ELR (cell line): ENCODE measurements at regions not wholly inside any gene's neighbourhood (a gene's known extent, or its start where the extent isn't known, plus 50 kb on each side); places are given as distances from the start of the nearest gene placed in this dataset.
"Not testable (repeated sequence)": the region's sequence is repeated elsewhere in the genome, so short reads cannot be mapped to it uniquely, and the experiment has no call there.

Source experiments
- DNase-seq: peaks from one replicate; pipeline ENCODE4 v3.0.0-alpha.2; 2015; ENCODE audit warnings: low read depth

DNA sequence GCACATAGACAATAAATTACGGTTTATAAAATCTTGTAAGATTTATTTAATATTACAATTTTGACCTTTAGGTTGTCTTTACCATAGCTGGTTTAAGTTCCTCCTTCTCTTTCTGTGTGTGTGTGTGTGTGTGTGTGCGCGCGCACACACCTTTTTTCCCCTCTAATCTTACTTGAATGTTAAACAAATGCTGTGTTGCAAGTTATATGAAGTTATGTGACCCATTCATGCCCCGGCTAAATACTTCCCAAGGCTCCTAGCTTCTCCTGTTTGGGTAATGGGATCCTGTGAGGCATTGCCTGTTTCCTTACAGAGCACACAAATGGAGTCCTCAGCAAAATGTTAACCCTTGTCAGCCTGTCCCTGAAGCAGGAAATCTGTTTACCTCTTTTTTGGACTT lies 125.6 kb upstream of the ZNF608 start:
- DNase-seq: no peak

DNA sequence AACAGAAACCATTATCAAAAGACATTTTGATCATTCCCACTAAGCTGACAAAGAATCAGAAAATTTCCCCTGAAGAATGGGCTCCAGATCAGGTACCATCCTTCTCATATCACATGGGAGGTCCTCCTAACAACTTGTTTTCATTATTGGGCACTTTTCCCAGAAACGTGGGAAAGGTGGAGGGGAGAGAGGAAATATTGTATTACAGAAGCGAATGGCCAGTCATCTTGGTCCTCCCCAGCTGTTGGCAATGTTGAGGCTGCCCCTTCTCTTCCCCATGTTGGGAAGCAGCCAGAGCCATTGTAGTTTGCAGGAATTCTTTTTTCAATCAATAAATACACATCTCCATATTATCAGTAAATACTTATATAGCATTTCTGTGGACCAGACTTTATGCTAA lies 126.2 kb upstream of the ZNF608 start:
- no peak for DNase-seq

DNA sequence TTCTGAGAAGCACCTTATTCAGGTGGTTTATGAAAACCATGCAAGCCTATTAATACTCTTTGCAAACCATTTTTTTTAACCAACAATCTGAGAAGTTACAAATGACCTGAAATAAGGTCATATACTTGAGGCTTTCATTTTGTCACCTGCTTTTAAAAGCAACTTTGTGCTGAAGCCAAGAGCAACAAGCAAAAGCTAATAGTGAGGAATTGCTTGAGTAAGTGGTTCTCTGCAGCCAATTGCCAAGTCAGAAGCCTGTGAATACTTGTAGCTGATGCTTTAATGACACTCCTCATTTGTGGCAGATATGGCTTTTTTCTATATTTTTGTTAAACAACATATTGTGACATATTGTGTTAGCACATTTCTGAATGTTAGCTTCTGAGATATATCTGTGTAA lies 126.7 kb upstream of the ZNF608 start:
- DNase-seq: no peak

DNA sequence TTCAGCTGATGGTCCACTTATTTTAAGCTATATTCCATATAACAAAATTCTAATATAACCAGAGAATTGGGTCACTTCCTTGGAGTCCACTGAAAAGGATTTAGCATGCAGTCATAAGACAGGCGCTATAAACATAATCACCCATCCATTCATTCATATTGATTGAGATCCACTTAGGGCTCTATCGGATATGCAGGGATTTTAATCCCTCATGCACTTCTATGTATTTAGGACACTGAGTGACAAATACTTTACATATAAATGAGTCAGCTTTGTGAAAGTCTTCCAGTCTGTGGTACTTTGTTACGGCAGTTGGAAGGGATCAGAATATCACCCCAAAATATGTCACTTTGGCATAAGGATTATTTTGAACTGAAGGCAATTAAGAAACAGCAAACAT lies 127.3 kb upstream of the ZNF608 start:
- DNase-seq: no peak

DNA sequence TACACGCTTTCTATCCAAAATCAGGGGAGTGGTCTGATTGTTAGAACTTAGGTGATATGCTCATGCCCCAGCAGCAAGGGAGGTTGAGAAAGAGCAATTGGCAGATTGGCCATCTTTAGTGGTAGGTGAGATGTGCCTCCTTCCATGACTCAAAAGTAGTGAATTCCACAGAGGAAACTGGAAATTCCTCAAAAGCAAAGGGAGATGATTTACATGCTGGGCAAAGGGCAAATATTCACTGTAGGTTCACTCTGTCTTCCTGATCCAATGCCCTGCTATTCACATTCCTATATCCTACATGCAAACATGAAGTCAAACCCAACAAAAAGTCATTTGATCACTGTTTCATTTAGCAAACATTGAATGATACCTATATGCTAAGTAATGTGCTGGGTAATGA lies 130.1 kb upstream of the ZNF608 start:
- no peak for DNase-seq

DNA sequence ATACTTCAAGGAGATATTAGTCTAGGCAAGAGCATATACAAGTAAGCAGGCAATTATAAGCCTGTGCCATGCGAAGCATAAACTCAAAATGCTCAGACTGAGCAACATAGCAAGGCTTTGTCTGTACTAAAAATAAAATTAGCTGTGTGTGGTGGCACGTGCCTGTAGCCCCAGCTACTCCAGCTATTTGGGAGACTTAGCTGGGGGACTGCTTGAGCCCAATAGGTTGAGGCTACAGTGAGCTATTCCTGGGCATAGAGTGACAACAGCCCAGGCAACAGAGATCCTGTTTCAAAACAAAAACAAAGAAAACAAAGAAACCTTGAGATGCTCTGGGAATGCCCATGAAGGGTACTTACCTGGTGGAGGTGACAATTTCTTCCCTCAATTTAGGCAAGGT lies 130.5 kb upstream of the ZNF608 start:
- DNase-seq: no peak

DNA sequence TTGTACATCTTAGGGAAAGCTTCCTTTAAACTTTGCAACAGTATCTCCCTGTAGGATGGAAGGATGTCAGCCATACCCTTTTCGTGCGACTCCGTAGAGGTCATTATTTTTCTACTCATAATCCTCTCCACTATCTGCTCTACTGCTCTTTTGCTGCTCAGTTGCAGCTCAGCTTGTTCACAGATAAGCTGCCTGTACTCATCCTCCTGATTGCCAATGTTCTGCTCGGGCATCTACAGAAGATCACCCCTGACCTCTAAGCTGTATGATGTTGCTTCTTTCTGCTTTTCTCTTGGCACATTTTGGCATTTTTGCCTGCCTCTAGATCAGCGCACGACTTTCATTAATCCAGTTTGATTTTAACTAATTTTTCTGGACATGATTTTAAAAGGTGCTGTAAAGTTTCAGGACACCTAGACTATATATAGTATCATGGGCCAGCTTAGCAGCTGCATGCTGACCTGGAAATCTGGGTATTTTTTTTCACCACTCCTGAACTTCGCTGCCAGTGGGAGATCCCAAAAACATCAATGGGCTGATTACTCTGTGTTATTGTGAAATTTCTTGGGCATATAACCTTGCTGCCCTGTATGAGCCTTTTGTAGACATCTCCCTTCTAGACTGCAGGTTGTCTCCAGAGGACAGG lies 131.2 kb upstream of the ZNF608 start:
- DNase-seq: no peak

DNA sequence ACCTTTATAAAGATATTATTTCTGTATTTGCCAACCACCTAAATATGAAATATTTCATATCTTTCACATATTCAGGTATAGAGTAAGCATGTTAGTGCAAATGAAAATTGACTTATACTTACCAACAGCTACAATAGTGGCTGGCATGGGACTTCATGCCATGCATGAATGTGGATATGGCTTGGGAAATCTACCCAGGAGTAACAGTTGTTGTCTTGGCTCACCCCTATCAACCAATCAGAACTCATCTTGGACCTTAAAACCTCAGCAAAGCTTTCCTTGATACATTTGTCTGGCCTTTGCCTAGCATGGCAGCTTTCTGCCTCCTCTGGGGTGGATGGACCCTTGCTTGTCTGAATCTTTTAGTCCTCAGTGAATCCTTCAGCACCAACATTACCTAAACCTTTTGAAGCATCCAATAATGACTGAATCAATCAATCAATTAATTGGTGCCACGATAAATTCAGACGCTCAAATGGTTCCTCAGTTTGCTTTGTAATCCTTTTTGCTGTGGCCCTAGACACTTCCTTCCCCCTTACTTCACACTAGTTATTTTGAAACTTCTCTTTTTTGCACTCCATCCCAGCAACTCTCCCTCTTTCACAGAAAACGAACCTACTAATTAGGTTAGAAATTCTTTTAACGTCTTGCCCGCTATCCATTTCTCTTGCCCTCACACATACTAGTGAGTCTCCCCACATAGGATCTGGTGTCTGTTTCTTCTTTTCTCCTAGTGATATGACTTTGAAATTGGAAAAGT lies 132.3 kb upstream of the ZNF608 start:
- no peak for DNase-seq

DNA sequence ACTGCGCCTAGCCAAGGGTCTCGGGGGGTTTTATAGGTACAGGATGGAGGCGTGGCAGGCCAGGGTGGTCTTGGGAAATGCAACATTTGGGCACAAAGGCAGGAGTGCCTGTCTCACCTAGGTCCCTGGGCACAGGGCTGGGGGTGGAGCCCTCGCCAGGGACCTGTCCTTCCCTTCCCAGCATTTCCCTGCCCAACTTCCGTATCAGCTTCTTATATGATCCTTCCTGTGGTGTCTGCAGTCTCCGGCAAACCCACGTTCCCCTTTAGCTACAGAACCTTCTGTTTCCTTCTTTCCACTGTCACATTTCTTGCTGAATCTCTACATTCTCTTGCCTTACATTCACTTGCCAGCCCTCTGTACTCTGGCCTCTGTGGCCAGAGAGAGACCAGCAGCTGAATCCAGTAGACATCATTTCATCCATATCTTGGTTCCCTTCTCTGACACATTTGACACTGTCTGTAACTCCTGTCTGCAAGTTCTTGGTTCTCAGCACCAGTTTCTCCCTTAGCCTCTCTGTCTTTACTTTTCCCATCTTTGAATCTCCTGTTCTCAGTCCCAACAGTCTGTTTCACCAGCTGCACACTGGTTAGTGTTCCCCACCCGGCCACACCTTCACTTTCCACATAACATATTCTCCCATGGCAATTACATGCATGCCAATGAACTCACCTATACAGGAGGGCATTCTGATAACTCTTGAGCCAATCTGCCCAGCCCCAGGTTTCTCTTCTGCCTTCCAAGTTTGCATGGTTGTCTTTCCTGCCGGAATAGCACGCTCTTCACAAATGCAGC lies 134.7 kb upstream of the ZNF608 start:
- no peak for DNase-seq

DNA sequence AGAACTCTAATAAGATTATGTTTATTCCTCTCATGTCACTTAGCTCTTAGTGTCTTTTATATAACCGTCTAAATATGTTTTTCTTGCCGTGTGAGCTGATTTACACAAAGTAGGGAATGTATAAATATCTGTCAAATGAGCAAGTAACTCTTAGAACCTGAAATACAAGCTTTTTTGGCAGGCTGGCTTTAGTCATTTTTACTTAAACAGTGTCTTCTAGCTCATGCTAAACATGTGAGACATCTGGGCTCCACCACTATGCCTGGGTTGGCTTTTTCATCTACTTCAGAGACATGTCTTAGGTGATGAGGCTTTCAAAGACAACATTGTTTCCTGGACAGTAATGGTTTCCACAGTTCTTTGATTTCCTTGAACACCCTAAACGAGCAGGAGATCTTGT lies 137.2 kb upstream of the ZNF608 start:
- DNase-seq: no peak

DNA sequence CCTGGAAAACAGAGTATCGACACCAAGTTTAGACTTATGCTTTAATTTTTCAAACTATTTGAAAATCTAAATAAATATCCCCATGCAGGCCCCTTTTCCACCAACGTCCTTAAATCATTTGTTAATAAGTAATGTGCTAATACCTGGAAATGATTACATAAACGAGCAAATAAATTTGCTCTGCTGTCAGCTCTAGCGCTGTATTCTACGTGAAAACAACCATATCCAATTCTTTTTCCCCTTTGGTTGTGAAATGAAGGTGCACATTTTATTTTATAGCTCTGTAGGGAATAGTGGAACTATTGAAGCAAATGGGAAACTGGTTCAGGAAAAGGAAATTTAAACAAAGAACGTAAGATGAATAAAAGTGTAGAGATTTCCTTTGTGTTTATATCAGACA lies 137.7 kb upstream of the ZNF608 start:
- DNase-seq: no peak

DNA sequence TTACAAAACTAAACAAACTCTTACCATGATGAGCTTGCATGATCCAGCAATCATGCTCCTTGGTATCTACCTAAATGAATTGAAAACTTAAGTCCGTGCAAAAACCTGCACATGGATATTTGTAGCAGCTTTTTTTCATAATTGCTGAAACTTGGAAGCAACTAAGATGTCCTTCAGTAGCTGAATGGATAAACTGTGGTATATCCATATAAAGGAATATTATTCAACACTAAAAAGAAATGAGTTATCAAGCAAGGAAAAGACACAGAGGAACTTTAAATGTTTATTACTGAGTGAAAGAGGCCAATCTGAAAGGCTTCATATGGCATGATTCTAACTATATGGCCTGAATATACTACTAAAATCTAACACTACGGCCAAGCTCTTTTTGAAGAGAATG lies 139.1 kb upstream of the ZNF608 start:
- DNase-seq: no peak

DNA sequence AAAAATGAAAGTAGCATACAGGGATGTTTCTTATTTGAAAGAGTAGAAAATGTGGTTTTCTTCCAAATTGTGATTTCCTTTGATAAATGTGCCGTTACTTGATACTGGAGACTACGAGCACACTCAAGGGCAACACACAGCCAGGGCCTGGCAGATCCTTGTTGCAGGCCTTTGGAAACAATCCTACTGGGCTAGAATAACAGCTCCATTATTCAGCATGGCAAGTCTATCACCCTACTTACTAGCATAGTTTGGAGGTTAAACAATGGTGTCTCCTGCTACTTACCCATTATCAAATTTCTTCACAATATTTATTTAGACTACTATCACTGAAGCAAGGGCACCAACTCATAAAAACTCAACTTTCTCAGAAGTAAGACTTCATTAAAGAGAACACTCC lies 140.8 kb upstream of the ZNF608 start:
- no peak for DNase-seq

DNA sequence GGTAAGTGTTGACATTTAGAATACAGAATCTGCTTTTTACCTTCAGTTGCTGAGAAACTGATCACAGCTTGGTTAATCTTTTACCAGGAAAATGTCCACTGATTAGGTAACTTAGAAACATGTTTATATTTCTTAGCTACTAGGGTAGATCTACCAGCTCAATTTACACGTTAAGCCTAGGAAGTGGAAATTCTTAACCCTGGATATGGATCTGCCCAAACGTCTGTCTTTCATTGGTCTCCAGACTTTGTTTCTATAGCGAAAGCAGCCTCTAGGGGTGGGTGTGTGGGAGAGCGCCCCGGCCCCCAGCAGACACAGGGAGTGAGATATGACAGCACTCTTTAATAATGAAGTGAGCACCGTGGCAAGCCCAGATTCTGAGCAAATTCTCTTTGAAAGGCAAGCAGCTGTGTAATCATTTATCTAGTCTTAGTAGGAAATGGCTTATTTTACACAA lies 141.6 kb upstream of the ZNF608 start:
- DNase-seq: no peak

DNA sequence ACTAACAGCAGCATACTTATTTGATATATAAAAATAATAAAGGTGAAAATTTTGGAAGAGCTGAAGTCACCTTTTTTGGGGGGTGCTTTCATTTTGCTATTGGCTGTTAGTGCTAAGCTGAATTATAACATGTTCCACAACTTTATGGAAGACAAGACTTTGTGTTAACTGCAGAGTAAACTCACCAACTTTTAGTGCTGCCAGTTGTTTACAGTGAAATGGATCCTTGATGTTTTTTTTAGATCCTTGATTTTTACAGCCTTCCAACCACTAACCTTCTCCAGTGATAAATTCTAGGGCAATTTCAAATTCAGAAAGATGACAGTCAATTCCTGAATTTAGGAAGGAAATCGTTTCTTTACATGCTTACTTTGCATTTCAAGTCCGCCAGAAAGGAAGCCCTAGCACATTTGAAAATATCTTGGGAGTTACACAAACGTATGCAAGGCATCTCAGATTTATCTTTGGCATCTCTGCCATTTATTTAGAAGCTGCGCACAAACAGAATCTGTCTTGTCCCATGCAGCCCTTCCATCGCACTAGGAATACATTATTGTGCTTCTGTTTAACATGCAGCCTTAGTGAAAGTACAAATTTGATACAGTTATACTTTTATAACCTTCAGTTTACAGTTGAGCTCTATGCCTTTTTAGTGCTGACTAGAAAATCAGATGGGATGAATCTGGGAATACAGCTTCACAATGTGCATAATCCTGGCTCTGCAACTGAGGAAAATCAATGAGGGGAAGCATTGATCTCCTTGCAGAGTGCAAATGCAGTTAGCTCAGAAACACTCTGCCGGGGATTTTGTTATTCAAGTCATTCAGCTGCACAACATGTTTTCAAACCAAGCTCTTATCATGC lies 142.4 kb upstream of the ZNF608 start:
- no peak for DNase-seq

DNA sequence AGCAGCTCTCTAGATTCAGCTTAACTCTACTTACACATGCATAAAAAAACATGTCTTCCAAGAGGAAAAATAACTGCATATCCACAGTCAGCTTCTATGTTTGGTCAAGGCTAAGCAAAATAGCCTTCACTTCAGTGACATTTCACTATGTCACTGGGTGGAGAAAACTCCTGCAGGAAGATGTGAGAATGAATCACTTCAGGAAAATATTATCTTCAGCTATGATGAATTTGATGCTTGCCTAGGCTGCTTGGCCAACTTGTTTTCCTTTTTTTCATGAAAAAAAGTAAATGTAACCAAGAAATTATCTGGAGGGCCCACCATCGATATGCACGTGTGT lies 143.0 kb upstream of the ZNF608 start:
- DNase-seq: no peak

DNA sequence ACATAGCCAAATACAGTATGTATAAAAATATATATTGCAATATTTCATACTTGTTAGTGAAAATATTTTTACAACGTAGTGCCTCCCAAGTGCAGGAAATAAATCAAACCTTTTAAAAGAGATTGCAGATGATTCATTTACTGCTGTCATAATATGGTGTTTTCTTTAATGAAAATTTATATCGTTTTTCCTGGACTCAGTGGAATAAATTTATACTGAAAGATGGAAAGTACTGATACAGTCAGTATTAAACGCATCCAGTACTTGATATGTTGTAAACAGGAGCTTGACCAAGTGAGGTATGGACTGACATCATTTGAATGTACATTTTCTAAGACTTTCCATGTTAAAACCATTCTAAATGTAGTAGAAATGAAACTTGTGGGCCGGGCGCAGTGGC lies 143.4 kb upstream of the ZNF608 start:
- DNase-seq: no peak

DNA sequence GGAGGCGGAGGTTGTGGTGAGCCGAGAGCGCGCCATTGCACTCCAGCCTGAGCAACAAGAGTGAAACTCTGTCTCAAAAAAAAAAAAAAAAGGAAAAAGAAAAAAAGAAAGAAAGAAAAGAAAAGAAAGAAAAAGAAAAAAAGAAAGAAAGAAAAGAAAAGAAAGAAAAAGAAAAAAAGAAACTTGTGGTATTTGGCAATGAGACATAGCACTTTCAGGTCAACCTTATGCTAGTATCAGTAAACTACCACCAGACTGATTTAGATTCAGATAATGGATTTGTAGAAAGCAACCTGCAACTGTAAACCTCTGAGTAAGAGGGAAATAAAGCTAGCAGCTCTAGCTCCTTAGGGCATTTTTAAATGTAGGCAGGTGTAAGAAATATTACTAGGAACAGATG lies 144.0 kb upstream of the ZNF608 start:
- DNase-seq: not testable (repeated sequence)

DNA sequence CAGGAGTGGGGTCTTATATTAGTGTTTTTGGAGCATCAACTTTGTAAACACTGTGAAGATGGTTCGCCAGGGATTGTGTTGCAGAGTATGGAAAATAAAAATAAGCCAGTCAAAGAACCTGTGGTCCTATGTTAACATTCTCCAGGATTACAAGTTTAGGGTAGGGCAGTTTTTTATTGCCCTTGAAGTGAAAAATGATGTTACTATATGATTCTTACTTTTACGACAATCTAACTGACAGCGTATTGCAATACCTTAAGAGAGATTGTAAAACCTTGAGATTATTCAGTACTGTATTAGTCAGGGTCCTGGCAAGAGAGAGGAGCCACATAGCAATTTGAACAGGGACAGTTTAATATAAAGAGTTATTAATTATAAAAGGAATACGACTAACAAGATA lies 144.7 kb upstream of the ZNF608 start:
- no peak for DNase-seq

DNA sequence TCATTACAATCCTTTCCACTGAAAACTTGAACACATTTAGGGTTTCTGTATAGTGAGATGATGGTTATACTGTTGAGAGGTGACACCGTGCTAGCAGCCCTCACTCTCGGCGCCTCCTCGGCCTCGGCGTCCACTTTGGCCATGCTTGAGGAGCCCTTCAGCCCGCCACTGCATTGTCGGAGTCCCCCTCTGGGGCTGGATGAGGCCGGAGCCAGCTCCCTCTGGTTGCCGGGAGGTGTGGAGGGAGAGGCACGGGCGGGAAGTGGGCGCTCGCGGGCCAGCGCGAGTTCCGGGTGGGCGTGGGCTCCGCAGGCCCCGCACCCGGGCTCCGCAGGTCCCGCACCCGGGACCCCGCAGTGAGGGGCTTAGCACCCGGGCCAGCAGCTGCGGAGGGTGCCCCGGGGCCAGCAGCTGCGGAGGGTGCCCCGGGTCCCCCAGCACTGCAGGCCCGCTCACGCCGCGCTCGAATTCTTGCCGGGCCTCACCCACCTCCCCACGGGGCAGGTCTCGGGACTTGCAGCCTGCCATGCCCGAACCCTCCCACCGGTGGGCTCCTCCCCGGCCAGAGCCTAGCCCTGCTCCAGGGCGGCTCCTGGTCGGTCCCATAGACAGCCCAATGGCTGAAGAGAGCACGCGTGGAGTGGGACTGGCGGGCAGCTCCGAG lies 145.9 kb upstream of the ZNF608 start:
- DNase-seq: no peak

DNA sequence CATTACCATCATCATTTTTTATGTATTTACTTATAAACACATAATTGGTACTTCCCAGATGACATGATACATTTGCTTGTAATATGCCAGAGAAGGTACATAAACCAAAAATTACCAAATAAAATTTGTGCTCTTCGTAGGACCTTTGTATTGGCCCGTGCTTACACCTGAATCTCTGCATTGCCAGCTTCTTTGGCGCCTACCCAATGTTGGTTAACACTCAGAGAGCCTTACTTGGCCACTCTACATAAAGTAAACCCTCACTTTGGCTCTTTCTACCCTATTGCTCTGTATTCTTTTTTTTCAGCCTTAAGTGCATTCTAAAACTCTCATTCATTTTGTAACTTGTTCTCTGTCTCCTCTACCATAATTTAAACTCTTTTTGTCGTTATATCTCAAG lies 148.1 kb upstream of the ZNF608 start:
- DNase-seq: no peak

DNA sequence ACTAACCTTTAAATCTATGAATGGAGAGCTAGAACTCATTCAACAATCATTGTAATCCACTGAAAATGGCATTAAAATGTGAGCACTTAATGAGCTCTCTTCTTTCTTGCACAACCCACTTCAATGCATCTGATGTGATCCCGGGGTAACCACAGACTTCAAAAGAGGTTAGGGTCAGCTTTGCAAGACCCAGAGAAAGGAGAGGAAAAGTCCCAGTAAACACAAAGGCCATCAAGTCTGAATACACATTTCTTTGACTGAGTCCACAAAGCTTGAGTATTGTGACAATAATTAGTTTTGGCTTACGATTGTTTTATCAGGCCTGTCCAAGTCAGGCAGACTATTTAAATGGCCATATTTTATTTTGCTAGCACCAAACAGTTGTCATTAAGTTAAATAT lies 148.8 kb upstream of the ZNF608 start:
- DNase-seq: no peak
